ENCODE measurements at regions not wholly inside any gene's neighbourhood (a gene's known extent, or its start where the extent isn't known, plus 50 kb on each side); places are given as distances from the start of the nearest gene placed in this dataset.

DNA sequence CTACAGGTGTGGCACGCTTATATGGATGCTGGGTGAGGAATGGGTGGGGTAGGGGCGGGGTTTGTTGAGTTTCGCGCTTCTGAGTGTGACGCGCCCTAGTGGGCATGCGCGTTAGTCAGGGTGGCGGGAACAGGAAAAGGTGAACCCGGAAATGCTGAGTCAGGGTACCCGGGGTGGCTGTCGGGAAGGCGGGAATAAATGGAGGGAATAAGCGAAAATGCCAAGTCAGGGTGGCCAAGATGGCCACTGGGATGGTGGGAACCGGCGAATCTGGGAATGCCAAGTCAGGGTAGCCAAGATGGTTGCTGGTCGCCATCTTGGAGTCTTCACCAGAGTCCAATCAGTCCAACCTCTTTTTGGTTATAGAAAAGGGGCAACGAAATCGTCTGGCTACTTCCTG is 585.0 kb downstream of the SUCLG1 start (continued):
- TF ChIP-seq ATF2 (IDR thresholded peaks at IDR 0.05; ENCODE audit: low read length) = no peak
- TF ChIP-seq ATF7 (IDR thresholded peaks at IDR 0.05; ENCODE audit: low read depth) = no peak
- TF ChIP-seq MEF2B (IDR thresholded peaks at IDR 0.05; ENCODE audit: partially characterized antibody, poor library complexity, severe bottlenecking) = no peak
- no peak for TF ChIP-seq RB1 (IDR thresholded peaks at IDR 0.05; ENCODE audit: borderline replicate concordance)
- no peak for TF ChIP-seq PKNOX1 (IDR thresholded peaks at IDR 0.05)
- TF ChIP-seq YY1 (IDR thresholded peaks at IDR 0.05; ENCODE audit: low read depth, low read length) = no peak
- TF ChIP-seq ATF3 (IDR thresholded peaks at IDR 0.05; ENCODE audit: borderline replicate concordance, extremely low read depth, low read depth, low read length) = no peak
- no peak for TF ChIP-seq TBL1XR1 (IDR thresholded peaks at IDR 0.05; ENCODE audit: low read depth, low read length)
- TF ChIP-seq POLR2AphosphoS2 (IDR thresholded peaks at IDR 0.05; ENCODE audit: low read depth, low read length) = no peak
- TF ChIP-seq STAT3 (IDR thresholded peaks at IDR 0.05; ENCODE audit: low read depth, low read length) = no peak
- no peak for TF ChIP-seq MYB (IDR thresholded peaks at IDR 0.05; ENCODE audit: borderline replicate concordance, low read depth, low read length)

- intact Hi-C loops (cut with micrococcal nuclease; ENCODE audit: unreplicated experiment) = no loop called here
- FAIRE-seq (no peak), ATAC-seq (no peak), DNase-seq (ENCODE audit: low read depth, low spot score) (no peak)
- ChIA-PET RAD21 (ENCODE audit: unreplicated experiment) (no interaction called here), POLR2A (no interaction called here), SMC1A (ENCODE audit: uncharacterized antibody, unreplicated experiment) (no interaction called here), CTCF (no interaction called here)
- no peaks in the 10 kb centered on the region for H3K36me3 ChIP-seq (ENCODE audit: control insufficient read depth in 2 of 2, insufficient read depth in 2 of 2, low read length in 1 of 2)
- H3K4me1 ChIP-seq (ENCODE audit: control insufficient read depth, insufficient read depth, low read length) = no peaks in the 10 kb centered on the region
- BruUV-seq (replicated peaks) = no TSS peak
- H3K27me3 ChIP-seq (replicated peaks in 1 of 2; ENCODE audit: control insufficient read depth in 2 of 2, insufficient read depth in 2 of 2, low read length in 1 of 2) = no peaks in the 10 kb centered on the region
- H3K4me2 ChIP-seq (ENCODE audit: control insufficient read depth, insufficient read depth) = no peak overlapping the region
- 31% methylated on average over 6 of the region's 6 CpGs for WGBS (ENCODE audit: insufficient coverage, insufficient replicate concordance, low lambda C conversion rate, missing lambda C conversion rate)
- no peaks in the 10 kb centered on the region for H4K20me1 ChIP-seq (ENCODE audit: control insufficient read depth, insufficient read depth)
- H2AFZ ChIP-seq (ENCODE audit: control insufficient read depth, low read depth, low read length) = no peak overlapping the region
- no peaks in the 10 kb centered on the region for H3K79me2 ChIP-seq (ENCODE audit: control insufficient read depth, insufficient read depth, low read length)
- H3K27ac ChIP-seq (ENCODE audit: control insufficient read depth, insufficient read depth) = no peak overlapping the region
- no peak overlapping the region for H3K9ac ChIP-seq (ENCODE audit: control insufficient read depth, insufficient read depth, low read length)
- H3K4me3 ChIP-seq = no peak overlapping the region
- in situ Hi-C loops (cut with MboI) = no loop called here
- H3K9me3 ChIP-seq (replicated peaks; ENCODE audit: control insufficient read depth, insufficient read depth, low read length) = no peaks in the 10 kb centered on the region; the same call in 2 of the 3 replicates
- TF ChIP-seq ZBTB40 (IDR thresholded peaks at IDR 0.05; ENCODE audit: borderline replicate concordance) (no peak), CBFB (IDR thresholded peaks at IDR 0.05; ENCODE audit: low read depth) (no peak), NFYA (IDR thresholded peaks at IDR 0.05; ENCODE audit: borderline replicate concordance, low read depth, low read length) (no peak), IRF4 (IDR thresholded peaks at IDR 0.05; ENCODE audit: low read depth, low read length) (no peak), SIN3A (IDR thresholded peaks at IDR 0.05; ENCODE audit: low read depth, low read length) (no peak), EGR1 (IDR thresholded peaks at IDR 0.05; ENCODE audit: borderline replicate concordance in 1 of 2, low read depth in 2 of 2, low read length in 2 of 2) (no peak), HDAC6 (IDR thresholded peaks at IDR 0.05; ENCODE audit: unreplicated experiment) (no peak), SPI1 (IDR thresholded peaks at IDR 0.05; ENCODE audit: borderline replicate concordance, insufficient read depth, low read depth, low read length) (no peak)
Observed at GRCh38 chr2:83873110-83873509, 586.0 kb downstream of the SUCLG1 start.
